Astrocyte (in vitro differentiated cells and primary cell): ENCODE measurements at regions not wholly inside any gene's neighbourhood (a gene's known extent, or its start where the extent isn't known, plus 50 kb on each side); places are given as distances from the start of the nearest gene placed in this dataset.

ENCODE experiments used
- CTCF ChIP-seq: IDR thresholded peaks from 2 replicates; pipeline ENCODE4 v1.5.1; 2011; ENCODE audit warnings: low read depth, mild to moderate bottlenecking, inconsistent platforms, low read length, moderate library complexity; ENCODE audit not compliant: insufficient read depth
- EZH2 ChIP-seq: IDR thresholded peaks from 2 replicates; pipeline ENCODE4 v1.6.1; 2012; ENCODE audit warnings: mild to moderate bottlenecking, low read length, inconsistent platforms; ENCODE audit not compliant: insufficient read depth

- TF ChIP-seq CTCF (no peak), EZH2 (no peak)
Observed at GRCh38 chr1:80044662-80045061, 1038.1 kb upstream of the ADGRL4 start.
